ENCODE measurements at regions not wholly inside any gene's neighbourhood (a gene's known extent, or its start where the extent isn't known, plus 50 kb on each side); places are given as distances from the start of the nearest gene placed in this dataset.

DNA sequence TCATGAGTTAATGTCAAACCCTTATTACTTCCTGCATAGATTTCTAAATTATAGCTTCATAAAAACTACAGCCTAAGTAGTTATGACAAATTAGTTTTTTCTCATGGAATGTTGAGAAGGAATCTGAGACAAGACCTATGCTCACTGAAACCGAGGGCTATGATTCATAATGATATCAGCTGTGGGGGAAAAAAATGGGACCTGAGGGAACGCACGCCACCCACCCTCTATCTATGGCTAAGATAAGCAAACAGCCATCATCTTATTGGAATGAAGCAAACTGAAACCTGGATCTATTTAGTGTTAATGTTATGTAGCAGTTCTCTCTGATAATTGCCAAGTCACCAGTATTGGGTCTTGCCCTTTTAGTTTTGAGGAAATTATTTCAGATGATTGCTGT lies 906.9 kb upstream of the RAG2 start:
- no peak overlapping the region for H3K4me3 ChIP-seq (replicated peaks; ENCODE audit: insufficient read depth, low read length)
- TF ChIP-seq, protein P1, sequence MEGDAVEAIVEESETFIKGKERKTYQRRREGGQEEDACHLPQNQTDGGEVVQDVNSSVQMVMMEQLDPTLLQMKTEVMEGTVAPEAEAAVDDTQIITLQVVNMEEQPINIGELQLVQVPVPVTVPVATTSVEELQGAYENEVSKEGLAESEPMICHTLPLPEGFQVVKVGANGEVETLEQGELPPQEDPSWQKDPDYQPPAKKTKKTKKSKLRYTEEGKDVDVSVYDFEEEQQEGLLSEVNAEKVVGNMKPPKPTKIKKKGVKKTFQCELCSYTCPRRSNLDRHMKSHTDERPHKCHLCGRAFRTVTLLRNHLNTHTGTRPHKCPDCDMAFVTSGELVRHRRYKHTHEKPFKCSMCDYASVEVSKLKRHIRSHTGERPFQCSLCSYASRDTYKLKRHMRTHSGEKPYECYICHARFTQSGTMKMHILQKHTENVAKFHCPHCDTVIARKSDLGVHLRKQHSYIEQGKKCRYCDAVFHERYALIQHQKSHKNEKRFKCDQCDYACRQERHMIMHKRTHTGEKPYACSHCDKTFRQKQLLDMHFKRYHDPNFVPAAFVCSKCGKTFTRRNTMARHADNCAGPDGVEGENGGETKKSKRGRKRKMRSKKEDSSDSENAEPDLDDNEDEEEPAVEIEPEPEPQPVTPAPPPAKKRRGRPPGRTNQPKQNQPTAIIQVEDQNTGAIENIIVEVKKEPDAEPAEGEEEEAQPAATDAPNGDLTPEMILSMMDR (IDR thresholded peaks at IDR 0.05; ENCODE audit: insufficient read depth, low read length) = no peak
- TF ChIP-seq SPI1 (IDR thresholded peaks at IDR 0.05; ENCODE audit: borderline replicate concordance, low read depth) (no peak), GABPA (IDR thresholded peaks at IDR 0.05; ENCODE audit: low read depth) (no peak), POLR2AphosphoS5 (IDR thresholded peaks at IDR 0.05; ENCODE audit: low read depth) (no peak)
- TF ChIP-seq, protein P2, sequence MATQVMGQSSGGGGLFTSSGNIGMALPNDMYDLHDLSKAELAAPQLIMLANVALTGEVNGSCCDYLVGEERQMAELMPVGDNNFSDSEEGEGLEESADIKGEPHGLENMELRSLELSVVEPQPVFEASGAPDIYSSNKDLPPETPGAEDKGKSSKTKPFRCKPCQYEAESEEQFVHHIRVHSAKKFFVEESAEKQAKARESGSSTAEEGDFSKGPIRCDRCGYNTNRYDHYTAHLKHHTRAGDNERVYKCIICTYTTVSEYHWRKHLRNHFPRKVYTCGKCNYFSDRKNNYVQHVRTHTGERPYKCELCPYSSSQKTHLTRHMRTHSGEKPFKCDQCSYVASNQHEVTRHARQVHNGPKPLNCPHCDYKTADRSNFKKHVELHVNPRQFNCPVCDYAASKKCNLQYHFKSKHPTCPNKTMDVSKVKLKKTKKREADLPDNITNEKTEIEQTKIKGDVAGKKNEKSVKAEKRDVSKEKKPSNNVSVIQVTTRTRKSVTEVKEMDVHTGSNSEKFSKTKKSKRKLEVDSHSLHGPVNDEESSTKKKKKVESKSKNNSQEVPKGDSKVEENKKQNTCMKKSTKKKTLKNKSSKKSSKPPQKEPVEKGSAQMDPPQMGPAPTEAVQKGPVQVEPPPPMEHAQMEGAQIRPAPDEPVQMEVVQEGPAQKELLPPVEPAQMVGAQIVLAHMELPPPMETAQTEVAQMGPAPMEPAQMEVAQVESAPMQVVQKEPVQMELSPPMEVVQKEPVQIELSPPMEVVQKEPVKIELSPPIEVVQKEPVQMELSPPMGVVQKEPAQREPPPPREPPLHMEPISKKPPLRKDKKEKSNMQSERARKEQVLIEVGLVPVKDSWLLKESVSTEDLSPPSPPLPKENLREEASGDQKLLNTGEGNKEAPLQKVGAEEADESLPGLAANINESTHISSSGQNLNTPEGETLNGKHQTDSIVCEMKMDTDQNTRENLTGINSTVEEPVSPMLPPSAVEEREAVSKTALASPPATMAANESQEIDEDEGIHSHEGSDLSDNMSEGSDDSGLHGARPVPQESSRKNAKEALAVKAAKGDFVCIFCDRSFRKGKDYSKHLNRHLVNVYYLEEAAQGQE (IDR thresholded peaks at IDR 0.05; ENCODE audit: insufficient replicate concordance, low read depth) = no peak
- H3K27ac ChIP-seq (replicated peaks) = no peak overlapping the region
- DNase-seq (ENCODE audit: low read depth in 1 of 2, low spot score in 1 of 2) = no peak
- no peaks in the 10 kb centered on the region for H3K27me3 ChIP-seq (ENCODE audit: insufficient read depth, poor library complexity, severe bottlenecking)

GRCh38 chr11:37504060-37504611 lies 906.1 kb upstream of the RAG2 start:
- DNase-seq (ENCODE audit: low read depth in 1 of 2, low spot score in 1 of 2) = no peak
- no peak overlapping the region for H3K27ac ChIP-seq (replicated peaks)
- TF ChIP-seq POLR2AphosphoS5 (IDR thresholded peaks at IDR 0.05; ENCODE audit: low read depth) (no peak), GABPA (IDR thresholded peaks at IDR 0.05; ENCODE audit: low read depth) (no peak), SPI1 (IDR thresholded peaks at IDR 0.05; ENCODE audit: borderline replicate concordance, low read depth) (no peak)
- TF ChIP-seq, protein P1 (IDR thresholded peaks at IDR 0.05; ENCODE audit: insufficient read depth, low read length) = no peak
- TF ChIP-seq, protein P2 (IDR thresholded peaks at IDR 0.05; ENCODE audit: insufficient replicate concordance, low read depth) = no peak

GRCh38 chr11:37503411-37504059 lies 905.5 kb upstream of the RAG2 start:
- DNase-seq (ENCODE audit: low read depth in 1 of 2, low spot score in 1 of 2) = no peak
- TF ChIP-seq SPI1 (IDR thresholded peaks at IDR 0.05; ENCODE audit: borderline replicate concordance, low read depth) = no peak
- no peak for TF ChIP-seq GABPA (IDR thresholded peaks at IDR 0.05; ENCODE audit: low read depth)
- TF ChIP-seq, protein P1 (IDR thresholded peaks at IDR 0.05; ENCODE audit: insufficient read depth, low read length) = no peak
- TF ChIP-seq POLR2AphosphoS5 (IDR thresholded peaks at IDR 0.05; ENCODE audit: low read depth) = no peak
- TF ChIP-seq, protein P2 (IDR thresholded peaks at IDR 0.05; ENCODE audit: insufficient replicate concordance, low read depth) = no peak
- H3K27me3 ChIP-seq (ENCODE audit: insufficient read depth, poor library complexity, severe bottlenecking) = no peaks in the 10 kb centered on the region
- no peak overlapping the region for H3K4me3 ChIP-seq (replicated peaks; ENCODE audit: insufficient read depth, low read length)
- no peak overlapping the region for H3K27ac ChIP-seq (replicated peaks)

More at GRCh38 chr11:37504060-37504611, 906.1 kb upstream of the RAG2 start:
- no peaks in the 10 kb centered on the region for H3K27me3 ChIP-seq (ENCODE audit: insufficient read depth, poor library complexity, severe bottlenecking)
- H3K4me3 ChIP-seq (replicated peaks; ENCODE audit: insufficient read depth, low read length) = no peak overlapping the region

Measured in HL-60 (cell line).